ENCODE measurements at regions not wholly inside any gene's neighbourhood (a gene's known extent, or its start where the extent isn't known, plus 50 kb on each side); places are given as distances from the start of the nearest gene placed in this dataset.

DNA sequence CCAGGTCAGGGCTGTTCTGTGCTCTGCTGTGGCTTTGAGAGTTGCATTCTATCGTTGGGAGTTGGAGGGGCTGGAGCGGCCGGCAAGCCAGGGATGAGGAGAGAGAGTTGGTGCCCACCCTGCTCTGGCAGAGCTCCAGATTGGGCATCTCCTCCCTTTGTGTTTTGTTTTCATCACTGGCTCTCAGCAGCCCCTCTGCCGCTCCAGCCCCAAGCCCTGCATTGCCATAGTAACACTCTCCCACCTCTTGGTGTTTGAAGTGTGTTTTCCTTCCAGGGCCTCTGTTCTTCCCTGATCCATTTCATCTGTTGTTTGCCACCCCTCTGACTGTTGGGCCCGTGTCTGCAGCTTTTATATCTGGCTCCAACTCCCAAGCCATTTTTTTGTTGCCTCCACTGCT lies 152.7 kb downstream of the URB2 start (continued):
- TF ChIP-seq, protein P1, sequence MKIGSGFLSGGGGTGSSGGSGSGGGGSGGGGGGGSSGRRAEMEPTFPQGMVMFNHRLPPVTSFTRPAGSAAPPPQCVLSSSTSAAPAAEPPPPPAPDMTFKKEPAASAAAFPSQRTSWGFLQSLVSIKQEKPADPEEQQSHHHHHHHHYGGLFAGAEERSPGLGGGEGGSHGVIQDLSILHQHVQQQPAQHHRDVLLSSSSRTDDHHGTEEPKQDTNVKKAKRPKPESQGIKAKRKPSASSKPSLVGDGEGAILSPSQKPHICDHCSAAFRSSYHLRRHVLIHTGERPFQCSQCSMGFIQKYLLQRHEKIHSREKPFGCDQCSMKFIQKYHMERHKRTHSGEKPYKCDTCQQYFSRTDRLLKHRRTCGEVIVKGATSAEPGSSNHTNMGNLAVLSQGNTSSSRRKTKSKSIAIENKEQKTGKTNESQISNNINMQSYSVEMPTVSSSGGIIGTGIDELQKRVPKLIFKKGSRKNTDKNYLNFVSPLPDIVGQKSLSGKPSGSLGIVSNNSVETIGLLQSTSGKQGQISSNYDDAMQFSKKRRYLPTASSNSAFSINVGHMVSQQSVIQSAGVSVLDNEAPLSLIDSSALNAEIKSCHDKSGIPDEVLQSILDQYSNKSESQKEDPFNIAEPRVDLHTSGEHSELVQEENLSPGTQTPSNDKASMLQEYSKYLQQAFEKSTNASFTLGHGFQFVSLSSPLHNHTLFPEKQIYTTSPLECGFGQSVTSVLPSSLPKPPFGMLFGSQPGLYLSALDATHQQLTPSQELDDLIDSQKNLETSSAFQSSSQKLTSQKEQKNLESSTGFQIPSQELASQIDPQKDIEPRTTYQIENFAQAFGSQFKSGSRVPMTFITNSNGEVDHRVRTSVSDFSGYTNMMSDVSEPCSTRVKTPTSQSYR (CRISPR knock-in tag; IDR thresholded peaks at IDR 0.05): no peak

DNA sequence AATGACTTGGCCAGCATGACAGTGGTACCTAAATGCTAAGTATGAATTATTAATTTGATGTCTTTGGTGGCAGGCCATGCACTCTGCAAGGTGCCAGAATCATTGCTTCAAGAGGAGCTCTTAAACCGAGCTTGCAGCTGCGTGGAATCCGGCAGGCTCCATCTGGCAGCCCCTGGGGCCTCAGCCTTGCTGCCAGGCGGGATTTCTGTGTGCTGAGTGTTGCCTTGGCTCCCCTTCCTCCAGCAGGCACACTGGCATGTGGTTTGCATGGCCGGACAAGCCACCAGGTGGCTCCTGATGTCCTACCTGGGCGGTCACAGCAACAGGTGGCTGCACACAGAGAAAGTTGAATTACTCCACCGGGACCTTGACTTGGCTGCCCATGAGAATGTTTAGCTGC lies 155.4 kb downstream of the URB2 start:
- ATAC-seq (peak; percentile 47), DNase-seq (ENCODE audit: low spot score) (peak; percentile 22)
- Mint-ChIP-seq H3K27ac (no peak overlapping the region), H3K9me3 (peaks cover 34% of the 10 kb centered on the region), H3K36me3 (peaks cover 15% of the 10 kb centered on the region), H3K4me3 (no peak overlapping the region), H3K4me1 (no peaks in the 10 kb centered on the region), H3K27me3 (ENCODE audit: low read depth) (peaks cover 4% of the 10 kb centered on the region; the same call in 1 of the 2 replicates)
- ChIA-PET POLR2A (no interaction called here), CTCF (no interaction called here)
- TF ChIP-seq ATF1 (CRISPR knock-in tag; IDR thresholded peaks at IDR 0.05): no peak
- TF ChIP-seq FOXP1 (CRISPR knock-in tag; IDR thresholded peaks at IDR 0.05; ENCODE audit: borderline replicate concordance): no peak

DNA sequence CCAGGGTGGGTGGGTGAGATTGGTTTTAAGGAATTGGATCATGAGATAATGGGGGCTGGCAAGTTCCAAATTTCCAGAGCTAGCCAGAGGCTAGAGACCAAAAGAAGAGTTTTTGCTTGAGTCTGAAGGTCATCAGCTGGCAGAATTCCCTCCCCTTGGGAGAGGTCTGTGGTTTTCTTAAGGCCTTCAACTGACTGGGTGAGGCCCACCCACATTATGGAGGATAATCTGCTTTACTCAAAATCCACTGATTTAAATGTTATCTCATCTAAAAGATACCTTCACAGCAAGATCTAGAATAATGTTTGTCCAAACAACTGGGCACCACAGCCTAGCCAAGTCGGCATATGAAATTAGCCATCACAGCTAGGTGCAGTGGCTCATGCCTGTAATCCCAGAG lies 156.4 kb downstream of the URB2 start:
- Mint-ChIP-seq H3K36me3 (peaks cover 25% of the 10 kb centered on the region), H3K4me3 (no peak overlapping the region), H3K27me3 (ENCODE audit: low read depth) (peaks cover 8% of the 10 kb centered on the region), H3K9me3 (peaks cover 44% of the 10 kb centered on the region), H3K27ac (no peak overlapping the region), H3K4me1 (no peaks in the 10 kb centered on the region)
- POLR2A ChIA-PET: no interaction called here
- ATAC-seq: no peak
- no peak for DNase-seq (ENCODE audit: low spot score)
- CTCF ChIA-PET: no interaction called here
- no peak for TF ChIP-seq TEAD1 (CRISPR knock-in tag; IDR thresholded peaks at IDR 0.05)
- TF ChIP-seq JUN (CRISPR knock-in tag; IDR thresholded peaks at IDR 0.05): no peak
- TF ChIP-seq ATF1 (CRISPR knock-in tag; IDR thresholded peaks at IDR 0.05): no peak
- TF ChIP-seq SMAD4 (CRISPR knock-in tag; IDR thresholded peaks at IDR 0.05): no peak
- no peak for TF ChIP-seq GRHL2 (CRISPR knock-in tag; IDR thresholded peaks at IDR 0.05; ENCODE audit: insufficient replicate concordance, severe bottlenecking)
- TF ChIP-seq FOXP1 (CRISPR knock-in tag; IDR thresholded peaks at IDR 0.05; ENCODE audit: borderline replicate concordance): no peak
- no peak for TF ChIP-seq FOXK1 (CRISPR knock-in tag; IDR thresholded peaks at IDR 0.05)
- TF ChIP-seq, protein P2, sequence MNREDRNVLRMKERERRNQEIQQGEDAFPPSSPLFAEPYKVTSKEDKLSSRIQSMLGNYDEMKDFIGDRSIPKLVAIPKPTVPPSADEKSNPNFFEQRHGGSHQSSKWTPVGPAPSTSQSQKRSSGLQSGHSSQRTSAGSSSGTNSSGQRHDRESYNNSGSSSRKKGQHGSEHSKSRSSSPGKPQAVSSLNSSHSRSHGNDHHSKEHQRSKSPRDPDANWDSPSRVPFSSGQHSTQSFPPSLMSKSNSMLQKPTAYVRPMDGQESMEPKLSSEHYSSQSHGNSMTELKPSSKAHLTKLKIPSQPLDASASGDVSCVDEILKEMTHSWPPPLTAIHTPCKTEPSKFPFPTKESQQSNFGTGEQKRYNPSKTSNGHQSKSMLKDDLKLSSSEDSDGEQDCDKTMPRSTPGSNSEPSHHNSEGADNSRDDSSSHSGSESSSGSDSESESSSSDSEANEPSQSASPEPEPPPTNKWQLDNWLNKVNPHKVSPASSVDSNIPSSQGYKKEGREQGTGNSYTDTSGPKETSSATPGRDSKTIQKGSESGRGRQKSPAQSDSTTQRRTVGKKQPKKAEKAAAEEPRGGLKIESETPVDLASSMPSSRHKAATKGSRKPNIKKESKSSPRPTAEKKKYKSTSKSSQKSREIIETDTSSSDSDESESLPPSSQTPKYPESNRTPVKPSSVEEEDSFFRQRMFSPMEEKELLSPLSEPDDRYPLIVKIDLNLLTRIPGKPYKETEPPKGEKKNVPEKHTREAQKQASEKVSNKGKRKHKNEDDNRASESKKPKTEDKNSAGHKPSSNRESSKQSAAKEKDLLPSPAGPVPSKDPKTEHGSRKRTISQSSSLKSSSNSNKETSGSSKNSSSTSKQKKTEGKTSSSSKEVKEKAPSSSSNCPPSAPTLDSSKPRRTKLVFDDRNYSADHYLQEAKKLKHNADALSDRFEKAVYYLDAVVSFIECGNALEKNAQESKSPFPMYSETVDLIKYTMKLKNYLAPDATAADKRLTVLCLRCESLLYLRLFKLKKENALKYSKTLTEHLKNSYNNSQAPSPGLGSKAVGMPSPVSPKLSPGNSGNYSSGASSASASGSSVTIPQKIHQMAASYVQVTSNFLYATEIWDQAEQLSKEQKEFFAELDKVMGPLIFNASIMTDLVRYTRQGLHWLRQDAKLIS (CRISPR knock-in tag; IDR thresholded peaks at IDR 0.05; ENCODE audit: borderline replicate concordance): no peak
- TF ChIP-seq ZBTB21 (CRISPR knock-in tag; IDR thresholded peaks at IDR 0.05; ENCODE audit: borderline replicate concordance): no peak
- no peak for TF ChIP-seq ESRRA (CRISPR knock-in tag; IDR thresholded peaks at IDR 0.05; ENCODE audit: borderline replicate concordance)
- no peak for TF ChIP-seq FOXJ3 (CRISPR knock-in tag; IDR thresholded peaks at IDR 0.05; ENCODE audit: borderline replicate concordance)

DNA sequence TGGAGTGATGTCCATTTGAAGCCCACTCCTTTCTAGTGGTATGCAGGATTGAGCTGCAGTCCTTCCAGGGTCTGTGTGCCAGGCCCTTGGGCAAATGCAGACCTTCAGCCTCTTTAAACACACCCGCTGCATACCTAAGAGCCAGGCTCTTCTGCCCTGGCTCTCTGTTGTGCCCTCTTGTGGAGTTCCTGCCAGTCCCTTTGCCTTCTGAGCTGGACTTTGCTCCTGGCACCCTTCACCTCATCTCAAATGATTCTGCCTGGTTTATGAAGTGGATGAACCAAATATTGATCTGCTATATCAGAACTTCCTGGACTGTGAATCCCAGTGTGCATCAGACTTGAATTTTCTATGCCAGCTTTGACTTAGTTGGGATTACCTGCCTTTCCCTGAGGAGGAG lies 158.8 kb downstream of the URB2 start:
- ChIA-PET POLR2A (no interaction called here), CTCF (no interaction called here)
- Mint-ChIP-seq H3K27me3 (ENCODE audit: low read depth) (peaks cover 10% of the 10 kb centered on the region), H3K36me3 (peaks cover 36% of the 10 kb centered on the region), H3K27ac (no peak overlapping the region), H3K4me3 (no peak overlapping the region), H3K9me3 (peaks cover 68% of the 10 kb centered on the region), H3K4me1 (no peaks in the 10 kb centered on the region)
- no peak for DNase-seq (ENCODE audit: low spot score)
- ATAC-seq: no peak
- TF ChIP-seq TEAD4 (CRISPR knock-in tag; IDR thresholded peaks at IDR 0.05) (no peak), SOX15 (CRISPR knock-in tag; IDR thresholded peaks at IDR 0.05) (no peak), NR2C2 (CRISPR knock-in tag; IDR thresholded peaks at IDR 0.05) (no peak), ATF1 (CRISPR knock-in tag; IDR thresholded peaks at IDR 0.05) (no peak), SP1 (CRISPR knock-in tag; conservative IDR thresholded peaks at IDR 0.05) (no peak)
- TF ChIP-seq, protein P3, sequence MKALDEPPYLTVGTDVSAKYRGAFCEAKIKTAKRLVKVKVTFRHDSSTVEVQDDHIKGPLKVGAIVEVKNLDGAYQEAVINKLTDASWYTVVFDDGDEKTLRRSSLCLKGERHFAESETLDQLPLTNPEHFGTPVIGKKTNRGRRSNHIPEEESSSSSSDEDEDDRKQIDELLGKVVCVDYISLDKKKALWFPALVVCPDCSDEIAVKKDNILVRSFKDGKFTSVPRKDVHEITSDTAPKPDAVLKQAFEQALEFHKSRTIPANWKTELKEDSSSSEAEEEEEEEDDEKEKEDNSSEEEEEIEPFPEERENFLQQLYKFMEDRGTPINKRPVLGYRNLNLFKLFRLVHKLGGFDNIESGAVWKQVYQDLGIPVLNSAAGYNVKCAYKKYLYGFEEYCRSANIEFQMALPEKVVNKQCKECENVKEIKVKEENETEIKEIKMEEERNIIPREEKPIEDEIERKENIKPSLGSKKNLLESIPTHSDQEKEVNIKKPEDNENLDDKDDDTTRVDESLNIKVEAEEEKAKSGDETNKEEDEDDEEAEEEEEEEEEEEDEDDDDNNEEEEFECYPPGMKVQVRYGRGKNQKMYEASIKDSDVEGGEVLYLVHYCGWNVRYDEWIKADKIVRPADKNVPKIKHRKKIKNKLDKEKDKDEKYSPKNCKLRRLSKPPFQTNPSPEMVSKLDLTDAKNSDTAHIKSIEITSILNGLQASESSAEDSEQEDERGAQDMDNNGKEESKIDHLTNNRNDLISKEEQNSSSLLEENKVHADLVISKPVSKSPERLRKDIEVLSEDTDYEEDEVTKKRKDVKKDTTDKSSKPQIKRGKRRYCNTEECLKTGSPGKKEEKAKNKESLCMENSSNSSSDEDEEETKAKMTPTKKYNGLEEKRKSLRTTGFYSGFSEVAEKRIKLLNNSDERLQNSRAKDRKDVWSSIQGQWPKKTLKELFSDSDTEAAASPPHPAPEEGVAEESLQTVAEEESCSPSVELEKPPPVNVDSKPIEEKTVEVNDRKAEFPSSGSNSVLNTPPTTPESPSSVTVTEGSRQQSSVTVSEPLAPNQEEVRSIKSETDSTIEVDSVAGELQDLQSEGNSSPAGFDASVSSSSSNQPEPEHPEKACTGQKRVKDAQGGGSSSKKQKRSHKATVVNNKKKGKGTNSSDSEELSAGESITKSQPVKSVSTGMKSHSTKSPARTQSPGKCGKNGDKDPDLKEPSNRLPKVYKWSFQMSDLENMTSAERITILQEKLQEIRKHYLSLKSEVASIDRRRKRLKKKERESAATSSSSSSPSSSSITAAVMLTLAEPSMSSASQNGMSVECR (CRISPR knock-in tag; IDR thresholded peaks at IDR 0.05; ENCODE audit: borderline replicate concordance): no peak
- TF ChIP-seq, protein P4, sequence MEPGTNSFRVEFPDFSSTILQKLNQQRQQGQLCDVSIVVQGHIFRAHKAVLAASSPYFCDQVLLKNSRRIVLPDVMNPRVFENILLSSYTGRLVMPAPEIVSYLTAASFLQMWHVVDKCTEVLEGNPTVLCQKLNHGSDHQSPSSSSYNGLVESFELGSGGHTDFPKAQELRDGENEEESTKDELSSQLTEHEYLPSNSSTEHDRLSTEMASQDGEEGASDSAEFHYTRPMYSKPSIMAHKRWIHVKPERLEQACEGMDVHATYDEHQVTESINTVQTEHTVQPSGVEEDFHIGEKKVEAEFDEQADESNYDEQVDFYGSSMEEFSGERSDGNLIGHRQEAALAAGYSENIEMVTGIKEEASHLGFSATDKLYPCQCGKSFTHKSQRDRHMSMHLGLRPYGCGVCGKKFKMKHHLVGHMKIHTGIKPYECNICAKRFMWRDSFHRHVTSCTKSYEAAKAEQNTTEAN (CRISPR knock-in tag; IDR thresholded peaks at IDR 0.05): no peak
- TF ChIP-seq, protein P5, sequence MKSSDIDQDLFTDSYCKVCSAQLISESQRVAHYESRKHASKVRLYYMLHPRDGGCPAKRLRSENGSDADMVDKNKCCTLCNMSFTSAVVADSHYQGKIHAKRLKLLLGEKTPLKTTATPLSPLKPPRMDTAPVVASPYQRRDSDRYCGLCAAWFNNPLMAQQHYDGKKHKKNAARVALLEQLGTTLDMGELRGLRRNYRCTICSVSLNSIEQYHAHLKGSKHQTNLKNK (CRISPR knock-in tag; IDR thresholded peaks at IDR 0.05): no peak
